ENCODE measurements at regions not wholly inside any gene's neighbourhood (a gene's known extent, or its start where the extent isn't known, plus 50 kb on each side); places are given as distances from the start of the nearest gene placed in this dataset.

- Mint-ChIP-seq H3K4me1 (no peaks in the 10 kb centered on the region), H3K9me3 (peaks cover 3 to 25% (median 6%) of the 10 kb centered on the region in 5 donors), H3K27me3 (no peaks in the 10 kb centered on the region), H3K4me3 (no peak overlapping the region), H3K27ac (no peak overlapping the region), H3K36me3 (no peaks in the 10 kb centered on the region)
- H3K27ac ChIP-seq (ENCODE audit: low read depth, low read length), result no peak overlapping the region
- no peaks in the 10 kb centered on the region for H3K36me3 ChIP-seq (ENCODE audit: insufficient read depth, low read length)
- no peak overlapping the region for H3K4me3 ChIP-seq (ENCODE audit: low read length)
- ChIA-PET POLR2A (no interaction called here), CTCF (no interaction called here)
- no peaks in the 10 kb centered on the region for H3K4me1 ChIP-seq (ENCODE audit: insufficient read depth, low read length)
- no peaks in the 10 kb centered on the region for H3K9me3 ChIP-seq (ENCODE audit: low read length)
- no peaks in the 10 kb centered on the region for H3K27me3 ChIP-seq (ENCODE audit: insufficient read depth, low read length, poor library complexity, severe bottlenecking)
- DNase-seq, result no peak
Observed at GRCh38 chr4:166324321-166324720, 451.3 kb downstream of the TLL1 start.

GRCh38 chr4:166335256-166335938, 462.4 kb downstream of the TLL1 start:
- CTCF ChIA-PET, result no interaction called here
- H3K4me3 ChIP-seq (ENCODE audit: low read length), result no peak overlapping the region
- Mint-ChIP-seq H3K36me3 (no peaks in the 10 kb centered on the region), H3K27me3 (no peaks in the 10 kb centered on the region), H3K4me1 (no peaks in the 10 kb centered on the region), H3K4me3 (no peak overlapping the region), H3K27ac (no peak overlapping the region), H3K9me3 (peaks cover 1 to 15% (median 9%) of the 10 kb centered on the region in 5 donors)
- DNase-seq, result no peak
- H3K27me3 ChIP-seq (ENCODE audit: insufficient read depth, low read length, poor library complexity, severe bottlenecking), result no peaks in the 10 kb centered on the region
- no peaks in the 10 kb centered on the region for H3K4me1 ChIP-seq (ENCODE audit: insufficient read depth, low read length)
- H3K36me3 ChIP-seq (ENCODE audit: insufficient read depth, low read length), result no peaks in the 10 kb centered on the region
- H3K27ac ChIP-seq (ENCODE audit: low read depth, low read length), result no peak overlapping the region
- POLR2A ChIA-PET, result no interaction called here
- H3K9me3 ChIP-seq (ENCODE audit: low read length), result no peaks in the 10 kb centered on the region

DNA sequence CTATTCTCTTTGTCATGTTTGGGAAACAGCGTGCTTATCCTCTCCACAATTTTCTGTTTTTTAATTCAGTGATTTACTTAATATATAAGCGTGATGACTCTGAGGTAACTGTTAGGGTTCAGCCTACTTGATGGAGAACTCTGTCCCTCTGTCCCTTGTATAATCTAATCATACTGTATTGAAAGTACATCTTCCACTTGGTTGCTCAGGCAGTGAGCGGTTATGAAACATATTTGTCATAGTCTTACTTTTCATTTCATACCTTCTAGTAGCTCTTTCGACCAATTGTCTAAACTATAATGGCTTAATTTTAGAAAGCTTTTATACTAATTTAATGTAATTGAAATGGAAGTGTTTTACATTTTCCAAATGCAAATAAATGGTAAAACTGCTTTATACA, 469.0 kb downstream of the TLL1 start:
- Histone ChIP-seq H3K9me3 (ENCODE audit: low read length) (no peaks in the 10 kb centered on the region), H3K27ac (ENCODE audit: low read depth, low read length) (no peak overlapping the region), H3K4me1 (ENCODE audit: insufficient read depth, low read length) (no peaks in the 10 kb centered on the region), H3K4me3 (ENCODE audit: low read length) (no peak overlapping the region), H3K27me3 (ENCODE audit: insufficient read depth, low read length, poor library complexity, severe bottlenecking) (no peaks in the 10 kb centered on the region), H3K36me3 (ENCODE audit: insufficient read depth, low read length) (no peaks in the 10 kb centered on the region)
- no peak overlapping the region for H3K27ac Mint-ChIP-seq
- no peaks in the 10 kb centered on the region for H3K4me1 Mint-ChIP-seq
- peaks cover 0 to 16% (median 5%) of the 10 kb centered on the region in 5 donors for H3K9me3 Mint-ChIP-seq
- ChIA-PET CTCF (no interaction called here), POLR2A (no interaction called here)
- H3K36me3 Mint-ChIP-seq, result no peaks in the 10 kb centered on the region
- no peak overlapping the region for H3K4me3 Mint-ChIP-seq
- DNase-seq, result no peak
- no peaks in the 10 kb centered on the region for H3K27me3 Mint-ChIP-seq

GRCh38 chr4:166363198-166363597, 490.2 kb downstream of the TLL1 start:
- ChIA-PET POLR2A (no interaction called here), CTCF (no interaction called here)
- Mint-ChIP-seq H3K27ac (no peak overlapping the region), H3K4me3 (no peak overlapping the region), H3K36me3 (no peaks in the 10 kb centered on the region), H3K4me1 (no peaks in the 10 kb centered on the region), H3K9me3 (peaks cover 0 to 32% (median 15%) of the 10 kb centered on the region in 5 donors), H3K27me3 (no peaks in the 10 kb centered on the region)
- no peaks in the 10 kb centered on the region for H3K9me3 ChIP-seq (ENCODE audit: low read length)
- H3K36me3 ChIP-seq (ENCODE audit: insufficient read depth, low read length), result no peaks in the 10 kb centered on the region
- H3K4me1 ChIP-seq (ENCODE audit: insufficient read depth, low read length), result no peaks in the 10 kb centered on the region
- no peak for DNase-seq
- no peaks in the 10 kb centered on the region for H3K27me3 ChIP-seq (ENCODE audit: insufficient read depth, low read length, poor library complexity, severe bottlenecking)
- H3K4me3 ChIP-seq (ENCODE audit: low read length), result no peak overlapping the region
- H3K27ac ChIP-seq (ENCODE audit: low read depth, low read length), result no peak overlapping the region

GRCh38 chr4:166366012-166366411, 493.0 kb downstream of the TLL1 start:
- POLR2A ChIA-PET, result no interaction called here
- no peaks in the 10 kb centered on the region for H3K27me3 Mint-ChIP-seq

DNA sequence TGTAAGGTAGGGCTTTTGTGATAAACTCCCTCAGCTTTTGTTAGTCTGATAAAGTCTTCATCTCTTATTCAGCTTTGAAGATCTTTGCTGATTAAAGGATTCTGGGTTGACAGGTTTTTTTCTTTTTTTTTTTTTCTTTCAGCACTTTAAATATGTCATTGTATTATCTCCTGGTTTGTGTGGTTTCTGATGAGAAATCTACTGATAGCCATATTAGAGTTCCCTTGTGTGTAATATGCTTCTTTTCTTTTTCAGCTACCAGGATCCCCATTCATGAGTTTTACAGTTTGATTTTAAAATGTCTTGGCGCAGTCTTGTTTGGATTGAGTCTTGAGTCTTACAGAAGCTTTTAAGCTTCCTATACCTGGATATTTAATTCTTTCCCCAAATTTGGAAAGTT, 504.5 kb downstream of the TLL1 start:
- H3K4me1 ChIP-seq (ENCODE audit: insufficient read depth, low read length), result no peaks in the 10 kb centered on the region
- Mint-ChIP-seq H3K4me3 (no peak overlapping the region), H3K27ac (no peak overlapping the region), H3K4me1 (no peaks in the 10 kb centered on the region), H3K27me3 (no peaks in the 10 kb centered on the region), H3K9me3 (peaks cover 8 to 45% (median 28%) of the 10 kb centered on the region in 5 donors), H3K36me3 (no peaks in the 10 kb centered on the region)
- POLR2A ChIA-PET, result no interaction called here
- no peaks in the 10 kb centered on the region for H3K36me3 ChIP-seq (ENCODE audit: insufficient read depth, low read length)
- H3K27me3 ChIP-seq (ENCODE audit: insufficient read depth, low read length, poor library complexity, severe bottlenecking), result no peaks in the 10 kb centered on the region
- no peaks in the 10 kb centered on the region for H3K9me3 ChIP-seq (ENCODE audit: low read length)
- H3K4me3 ChIP-seq (ENCODE audit: low read length), result no peak overlapping the region
- CTCF ChIA-PET, result no interaction called here
- no peak overlapping the region for H3K27ac ChIP-seq (ENCODE audit: low read depth, low read length)
- DNase-seq, result no peak

More at GRCh38 chr4:166366012-166366411, 493.0 kb downstream of the TLL1 start:
- H3K4me1 Mint-ChIP-seq, result no peaks in the 10 kb centered on the region
- Histone ChIP-seq H3K9me3 (ENCODE audit: low read length) (no peaks in the 10 kb centered on the region), H3K27me3 (ENCODE audit: insufficient read depth, low read length, poor library complexity, severe bottlenecking) (no peaks in the 10 kb centered on the region), H3K36me3 (ENCODE audit: insufficient read depth, low read length) (no peaks in the 10 kb centered on the region), H3K27ac (ENCODE audit: low read depth, low read length) (no peak overlapping the region), H3K4me3 (ENCODE audit: low read length) (no peak overlapping the region), H3K4me1 (ENCODE audit: insufficient read depth, low read length) (no peaks in the 10 kb centered on the region)
- peaks cover 3 to 22% (median 17%) of the 10 kb centered on the region in 5 donors for H3K9me3 Mint-ChIP-seq
- CTCF ChIA-PET, result no interaction called here
- H3K4me3 Mint-ChIP-seq, result no peak overlapping the region
- DNase-seq, result no peak
- H3K36me3 Mint-ChIP-seq, result no peaks in the 10 kb centered on the region
- H3K27ac Mint-ChIP-seq, result no peak overlapping the region

GRCh38 chr4:166386491-166387360, 513.7 kb downstream of the TLL1 start:
- no peak for DNase-seq
- CTCF ChIA-PET, result no interaction called here
- Histone ChIP-seq H3K4me1 (ENCODE audit: insufficient read depth, low read length) (no peaks in the 10 kb centered on the region), H3K27me3 (ENCODE audit: insufficient read depth, low read length, poor library complexity, severe bottlenecking) (no peaks in the 10 kb centered on the region), H3K36me3 (ENCODE audit: insufficient read depth, low read length) (no peaks in the 10 kb centered on the region), H3K9me3 (ENCODE audit: low read length) (no peaks in the 10 kb centered on the region), H3K27ac (ENCODE audit: low read depth, low read length) (no peak overlapping the region), H3K4me3 (ENCODE audit: low read length) (no peak overlapping the region)
- Mint-ChIP-seq H3K27ac (no peak overlapping the region), H3K27me3 (no peaks in the 10 kb centered on the region), H3K9me3 (peaks cover 3 to 28% (median 6%) of the 10 kb centered on the region in 5 donors), H3K4me1 (no peaks in the 10 kb centered on the region), H3K4me3 (no peak overlapping the region), H3K36me3 (no peaks in the 10 kb centered on the region)
- POLR2A ChIA-PET, result no interaction called here

- H3K9me3 Mint-ChIP-seq, result peaks cover 4 to 19% (median 9%) of the 10 kb centered on the region in 5 donors
- ChIA-PET CTCF (no interaction called here), POLR2A (no interaction called here)
- H3K27me3 Mint-ChIP-seq, result no peaks in the 10 kb centered on the region
- DNase-seq, result no peak
- Histone ChIP-seq H3K27me3 (ENCODE audit: insufficient read depth, low read length, poor library complexity, severe bottlenecking) (no peaks in the 10 kb centered on the region), H3K4me1 (ENCODE audit: insufficient read depth, low read length) (no peaks in the 10 kb centered on the region), H3K27ac (ENCODE audit: low read depth, low read length) (no peak overlapping the region), H3K9me3 (ENCODE audit: low read length) (no peaks in the 10 kb centered on the region), H3K4me3 (ENCODE audit: low read length) (no peak overlapping the region), H3K36me3 (ENCODE audit: insufficient read depth, low read length) (no peaks in the 10 kb centered on the region)
- H3K36me3 Mint-ChIP-seq, result no peaks in the 10 kb centered on the region
- no peaks in the 10 kb centered on the region for H3K4me1 Mint-ChIP-seq
- H3K27ac Mint-ChIP-seq, result no peak overlapping the region
- no peak overlapping the region for H3K4me3 Mint-ChIP-seq
Observed at GRCh38 chr4:166391501-166391900, 518.5 kb downstream of the TLL1 start.
